ENCODE measurements at regions not wholly inside any gene's neighbourhood (a gene's known extent, or its start where the extent isn't known, plus 50 kb on each side); places are given as distances from the start of the nearest gene placed in this dataset.

GRCh38 chr13:73782450-73783449 lies 351.5 kb downstream of the KLF12 start:
- no peak for DNase-seq

GRCh38 chr13:73781384-73781783 lies 352.8 kb downstream of the KLF12 start:
- no peak for DNase-seq

GRCh38 chr13:73779881-73780280 lies 354.3 kb downstream of the KLF12 start:
- DNase-seq: no peak

- no peak for DNase-seq
These were observed 355.9 kb downstream of the KLF12 start for GRCh38 chr13:73778242-73778864.

- DNase-seq: no peak
These were observed 357.1 kb downstream of the KLF12 start for GRCh38 chr13:73777134-73777533.

- DNase-seq: no peak
These were observed 357.9 kb downstream of the KLF12 start for GRCh38 chr13:73776151-73776785.

- DNase-seq: no peak
These were observed 361.0 kb downstream of the KLF12 start for GRCh38 chr13:73773168-73773549.

- DNase-seq: no peak
These were observed 361.6 kb downstream of the KLF12 start for GRCh38 chr13:73772449-73773167.

GRCh38 chr13:73767747-73768315 lies 366.4 kb downstream of the KLF12 start:
- no peak for DNase-seq

GRCh38 chr13:73767191-73767741 lies 366.9 kb downstream of the KLF12 start:
- DNase-seq: no peak

- peak; percentile 61 for DNase-seq
These were observed 368.4 kb downstream of the KLF12 start for GRCh38 chr13:73765651-73766384.

GRCh38 chr13:73759434-73759833 lies 374.8 kb downstream of the KLF12 start:
- no peak for DNase-seq

- DNase-seq: no peak
These were observed 376.5 kb downstream of the KLF12 start for GRCh38 chr13:73757481-73758233.

- no peak for DNase-seq
These were observed 379.4 kb downstream of the KLF12 start for GRCh38 chr13:73754727-73755292.

- DNase-seq: no peak
These were observed 380.0 kb downstream of the KLF12 start for GRCh38 chr13:73754241-73754640.

- DNase-seq: no peak
These were observed 382.9 kb downstream of the KLF12 start for GRCh38 chr13:73751290-73751689.

- no peak for DNase-seq
These were observed 385.8 kb downstream of the KLF12 start for GRCh38 chr13:73748404-73748803.

- DNase-seq: no peak
These were observed 389.0 kb downstream of the KLF12 start for GRCh38 chr13:73745190-73745589.

- no peak for DNase-seq
These were observed 391.2 kb downstream of the KLF12 start for GRCh38 chr13:73742982-73743381.

- no peak for DNase-seq
These were observed 392.5 kb downstream of the KLF12 start for GRCh38 chr13:73741742-73742141.

All from NCI-H2081 treated with DMSO at 0.1 percent for 48 hours (cell line).